ENCODE measurements at regions not wholly inside any gene's neighbourhood (a gene's known extent, or its start where the extent isn't known, plus 50 kb on each side); places are given as distances from the start of the nearest gene placed in this dataset.

DNA sequence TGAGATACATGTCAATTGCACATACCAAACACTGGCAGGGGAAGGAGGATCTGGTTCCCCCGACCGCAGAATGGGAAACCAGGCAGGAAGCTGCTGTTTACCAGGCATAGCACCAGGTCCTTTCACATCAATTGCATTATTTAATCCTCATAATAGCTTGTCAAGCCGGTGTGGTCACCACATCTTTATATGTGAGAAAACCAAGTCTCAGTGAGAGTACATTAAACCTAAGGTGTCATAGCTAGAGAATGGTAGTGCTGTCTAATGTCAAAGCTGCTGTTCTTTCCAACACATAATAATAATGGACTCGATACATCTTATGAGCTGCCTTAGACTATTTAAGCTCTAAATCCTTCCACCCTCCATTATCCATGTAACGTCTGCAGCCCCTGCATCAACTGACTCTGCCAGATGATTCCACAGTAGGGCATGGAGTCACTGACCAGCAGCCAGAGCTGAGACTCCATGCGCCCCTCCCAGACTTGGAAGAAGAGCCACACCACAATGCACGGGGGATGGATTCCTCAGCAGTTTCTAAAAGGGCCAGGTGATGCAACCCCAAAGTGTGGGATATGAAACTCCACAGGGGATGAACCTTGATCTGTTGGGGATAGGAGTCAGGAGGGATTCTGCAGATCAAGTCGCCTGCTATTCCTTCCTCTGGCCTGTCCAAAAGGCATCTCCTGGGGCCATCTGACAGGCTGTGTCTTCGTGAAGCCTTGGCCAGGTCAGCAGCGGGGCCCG, 71.8 kb downstream of the GPR6 start:
- no peak for TF ChIP-seq EZH2 (IDR thresholded peaks at IDR 0.05; ENCODE audit: borderline replicate concordance, insufficient read depth, low read length, poor library complexity, severe bottlenecking)
- no peak for TF ChIP-seq REST (IDR thresholded peaks at IDR 0.05; ENCODE audit: borderline replicate concordance)
- no peak for TF ChIP-seq MXI1 (conservative IDR thresholded peaks at IDR 0.05; ENCODE audit: poor library complexity, severe bottlenecking)

More for the DNA sequence above, 71.8 kb downstream of the GPR6 start:
- no peak overlapping the region for H3K9ac ChIP-seq (ENCODE audit: low read length)
- H3K27me3 ChIP-seq (ENCODE audit: insufficient read depth, low read depth, low read length): no peaks in the 10 kb centered on the region
- no peak overlapping the region for H3K4me2 ChIP-seq (ENCODE audit: low read length)
- H2AFZ ChIP-seq (ENCODE audit: low read depth, low read length): no peak overlapping the region
- H3F3A ChIP-seq (ENCODE audit: insufficient read depth, low read length, poor library complexity, severe bottlenecking): no peaks in the 10 kb centered on the region
- no peaks in the 10 kb centered on the region for H3K9me3 ChIP-seq (ENCODE audit: low read length)
- H3K79me2 ChIP-seq (replicated peaks; ENCODE audit: insufficient read depth, low read length): no peaks in the 10 kb centered on the region
- no peaks in the 10 kb centered on the region for H4K20me1 ChIP-seq (ENCODE audit: insufficient read depth)
- H3K9me2 ChIP-seq (ENCODE audit: insufficient read depth, low read length): no peaks in the 10 kb centered on the region
- H3K27ac ChIP-seq (ENCODE audit: low read length): no peak overlapping the region
- H3K36me3 ChIP-seq (ENCODE audit: insufficient read depth, low read length): no peaks in the 10 kb centered on the region
- H3K4me3 ChIP-seq (ENCODE audit: low read length): no peak overlapping the region
